Right cardiac atrium (tissue), 5 donors: ENCODE measurements at regions not wholly inside any gene's neighbourhood (a gene's known extent, or its start where the extent isn't known, plus 50 kb on each side); places are given as distances from the start of the nearest gene placed in this dataset.

Source experiments
- ATAC-seq, 2 donors: fragments of 200-7000 bp; cut with Tn5 transposase; one replicate each; pipeline versions ENCODE4 v1.8.0 to v1.9.1; 2020; ENCODE audit warnings: moderate library complexity in 2 of 2, mild to moderate bottlenecking in 1 of 2
- DNase-seq, 3 donors: peaks; one replicate each; pipeline ENCODE4 v3.0.0-alpha.2; 2020
- H3K27ac ChIP-seq: one replicate; pipeline ENCODE4 v1.5.1; 2013; ENCODE audit warnings: mild to moderate bottlenecking, low read length, control low read depth, moderate library complexity
- H3K27me3 ChIP-seq: one replicate; pipeline ENCODE4 v1.6.1; 2013; ENCODE audit not compliant: control insufficient read depth, insufficient read depth
- H3K4me1 ChIP-seq: one replicate; pipeline ENCODE4 v1.6.1; 2013; ENCODE audit warnings: low read length; ENCODE audit not compliant: control insufficient read depth, insufficient read depth
- H3K4me3 ChIP-seq: one replicate; pipeline ENCODE4 v1.5.1; 2013; ENCODE audit warnings: low read length, control low read depth
- H3K9me3 ChIP-seq: one replicate; pipeline ENCODE4 v1.6.1; 2013; ENCODE audit warnings: low read length; ENCODE audit not compliant: control insufficient read depth
- WGBS: extraction: QIAGEN DNeasy Blood & Tissue Kit; methylation state at CpG from one replicate; pipeline ENCODE4 v1.1.7; 2013; 5-methylcytosine and 5-hydroxymethylcytosine counted together
- intact Hi-C, 4 donors: fragments of 100-400 bp; cut with DNase I; formaldehyde crosslinking; loops; one replicate each; pipeline versions ENCODE4 v1.11.0 to v1.14.0; 2022 to 2023
- donor health status: healthy with polysubstance abuse.
- donor health status: DM: no; HTN: yes; CAD: no.
- donor health status: DM: no; HTN: no; CAD: no.
- donor health status: DM: no; HTN: yes; CAD: no; lungs with severe emphysema.
- donor health status: DM: yes; HTN: yes; CAD: no.

DNA sequence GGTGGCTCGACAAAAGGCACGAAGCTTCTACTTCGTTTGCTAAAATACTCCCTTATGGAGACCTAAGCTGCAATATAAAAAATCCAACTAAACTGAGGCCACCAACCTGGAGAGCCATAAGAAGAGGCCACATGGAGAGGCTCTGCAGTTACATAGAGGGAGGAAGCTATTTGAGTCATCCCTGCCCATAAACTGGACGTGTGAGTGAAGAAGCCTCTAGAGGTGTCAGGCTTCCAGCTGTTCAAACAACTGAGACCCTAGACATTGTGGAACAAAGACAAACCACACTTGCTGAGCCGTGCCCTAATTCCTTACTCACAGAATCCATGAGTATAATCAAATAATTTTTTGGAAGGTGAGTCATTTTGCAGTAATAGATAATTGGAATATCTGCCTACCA lies 50.2 kb upstream of the GMNC start:
- H3K9me3 ChIP-seq, result no peaks in the 10 kb centered on the region
- DNase-seq (no peak), ATAC-seq (no peak)
- H3K4me1 ChIP-seq, result no peaks in the 10 kb centered on the region
- no peak overlapping the region for H3K4me3 ChIP-seq
- H3K27ac ChIP-seq, result no peak overlapping the region
- no peaks in the 10 kb centered on the region for H3K27me3 ChIP-seq
- intact Hi-C loops, result no loop called here
- WGBS, result 59% methylated on average over 5 of the region's 5 CpGs
